ENCODE measurements at regions not wholly inside any gene's neighbourhood (a gene's known extent, or its start where the extent isn't known, plus 50 kb on each side); places are given as distances from the start of the nearest gene placed in this dataset.

- no peak for FAIRE-seq
Observed at GRCh38 chr10:83677795-83678194, 461.5 kb upstream of the GHITM start.

- FAIRE-seq, result no peak
Observed at GRCh38 chr10:83678850-83679249, 460.5 kb upstream of the GHITM start.

- FAIRE-seq, result no peak
Observed at GRCh38 chr10:83680470-83680891, 458.8 kb upstream of the GHITM start.

- FAIRE-seq, result no peak
Observed at GRCh38 chr10:83682414-83682813, 456.9 kb upstream of the GHITM start.

GRCh38 chr10:83685458-83685857, 453.9 kb upstream of the GHITM start:
- FAIRE-seq, result no peak

- FAIRE-seq, result no peak
Observed at GRCh38 chr10:83691791-83692596, 447.3 kb upstream of the GHITM start.

- FAIRE-seq, result no peak
Observed at GRCh38 chr10:83698899-83699298, 440.4 kb upstream of the GHITM start.

- FAIRE-seq, result no peak
Observed at GRCh38 chr10:83701799-83702198, 437.5 kb upstream of the GHITM start.

- no peak for FAIRE-seq
Observed at GRCh38 chr10:83702731-83703130, 436.6 kb upstream of the GHITM start.

GRCh38 chr10:83706120-83706519, 433.2 kb upstream of the GHITM start:
- FAIRE-seq, result no peak

GRCh38 chr10:83706952-83707582, 432.2 kb upstream of the GHITM start:
- no peak for FAIRE-seq

GRCh38 chr10:83713423-83713822, 425.9 kb upstream of the GHITM start:
- FAIRE-seq, result no peak

GRCh38 chr10:83723080-83723479, 416.2 kb upstream of the GHITM start:
- FAIRE-seq, result no peak

- no peak for FAIRE-seq
Observed at GRCh38 chr10:83724471-83725241, 414.7 kb upstream of the GHITM start.

- FAIRE-seq, result no peak
Observed at GRCh38 chr10:83725567-83725966, 413.7 kb upstream of the GHITM start.

GRCh38 chr10:83734278-83734677, 405.0 kb upstream of the GHITM start:
- no peak for FAIRE-seq

GRCh38 chr10:83736008-83736407, 403.3 kb upstream of the GHITM start:
- no peak for FAIRE-seq

- no peak for FAIRE-seq
Observed at GRCh38 chr10:83750604-83751003, 388.7 kb upstream of the GHITM start.

- FAIRE-seq, result no peak
Observed at GRCh38 chr10:83753490-83753889, 385.8 kb upstream of the GHITM start.

- FAIRE-seq, result no peak
Observed at GRCh38 chr10:83754857-83755256, 384.5 kb upstream of the GHITM start.

GRCh38 chr10:83760142-83760541, 379.2 kb upstream of the GHITM start:
- no peak for FAIRE-seq

- FAIRE-seq, result no peak
Observed at GRCh38 chr10:83764666-83765065, 374.6 kb upstream of the GHITM start.

- no peak for FAIRE-seq
Observed at GRCh38 chr10:83765731-83766130, 373.6 kb upstream of the GHITM start.
